WTC11 (cell line): ENCODE measurements at regions not wholly inside any gene's neighbourhood (a gene's known extent, or its start where the extent isn't known, plus 50 kb on each side); places are given as distances from the start of the nearest gene placed in this dataset.
A peak's percentile ranks its signal among the peaks of the same experiment; 100 is the strongest.

Experiments
- ATAC-seq: fragments of 200-7000 bp; cut with Tn5 transposase; 2 replicates; pipeline ENCODE4 v1.10.0; 2021; ENCODE audit warnings: mild to moderate bottlenecking, moderate library complexity
- CTCF ChIA-PET: fragments of 300-600 bp; sonication (Branson Sonifier 250); formaldehyde crosslinking; loops from one replicate; lab custom pipeline; 2021; ENCODE audit warnings: antibody characterized with exemption; lab: Charles Lee
- POLR2A ChIA-PET: fragments of 350-600 bp; sonication (Branson Sonifier 250); formaldehyde crosslinking; loops from one replicate; lab custom pipeline; 2021; ENCODE audit warnings: antibody characterized with exemption; lab: Charles Lee
- DNase-seq: peaks from one replicate; pipeline ENCODE4 v3.0.0; 2021; ENCODE audit warnings: low spot score
- H3K27ac Mint-ChIP-seq: 2 replicates; pipeline ENCODE4 v1.8.0; 2021; ENCODE audit warnings: mixed read lengths
- H3K27me3 Mint-ChIP-seq: 2 replicates; pipeline ENCODE4 v1.8.0; 2021; ENCODE audit warnings: low read depth, mild to moderate bottlenecking, moderate library complexity, mixed read lengths
- H3K36me3 Mint-ChIP-seq: 2 replicates; pipeline ENCODE4 v1.8.0; 2021; ENCODE audit warnings: mixed read lengths
- H3K4me1 Mint-ChIP-seq: 2 replicates; pipeline ENCODE4 v1.8.0; 2022; ENCODE audit warnings: mixed read lengths
- H3K4me3 Mint-ChIP-seq: 2 replicates; pipeline ENCODE4 v1.8.0; 2021; ENCODE audit warnings: mild to moderate bottlenecking, moderate library complexity, mixed read lengths
- H3K9me3 Mint-ChIP-seq: 2 replicates; pipeline ENCODE4 v1.8.0; 2021; ENCODE audit warnings: mixed read lengths
- ESRRA ChIP-seq: sonication (generic); formaldehyde crosslinking; IDR thresholded peaks from 2 replicates; pipeline ENCODE4 v1.8.1; 2022; ENCODE audit warnings: mild to moderate bottlenecking, missing genetic modification reagents, borderline replicate concordance
- ETV6 ChIP-seq: sonication (generic); formaldehyde crosslinking; IDR thresholded peaks from 2 replicates; pipeline ENCODE4 v1.8.1; 2022; ENCODE audit warnings: mild to moderate bottlenecking, missing genetic modification reagents
- FOXK1 ChIP-seq: sonication (generic); formaldehyde crosslinking; IDR thresholded peaks from 2 replicates; pipeline ENCODE4 v1.8.0; 2022; ENCODE audit warnings: mild to moderate bottlenecking, moderate library complexity, missing genetic modification reagents
- NR2C2 ChIP-seq: sonication (generic); formaldehyde crosslinking; IDR thresholded peaks from 2 replicates; pipeline ENCODE4 v1.8.0; 2022; ENCODE audit warnings: mild to moderate bottlenecking, missing genetic modification reagents
- SOX15 ChIP-seq: fragments of 250-450 bp; sonication (Bioruptor Pico); IDR thresholded peaks from 2 replicates; pipeline ENCODE4 v1.9.0; 2021; ENCODE audit warnings: mild to moderate bottlenecking
- SP1 ChIP-seq: sonication (generic); formaldehyde crosslinking; conservative IDR thresholded peaks from 2 replicates; pipeline ENCODE4 v1.8.1; 2022; ENCODE audit warnings: missing genetic modification reagents
- TCF7 ChIP-seq: sonication (generic); formaldehyde crosslinking; IDR thresholded peaks from 2 replicates; pipeline ENCODE4 v1.8.0; 2022; ENCODE audit warnings: mild to moderate bottlenecking, low read depth, missing genetic modification reagents, moderate library complexity
- ZBTB21 ChIP-seq: sonication (generic); formaldehyde crosslinking; IDR thresholded peaks from 2 replicates; pipeline ENCODE4 v1.8.1; 2023; ENCODE audit warnings: mild to moderate bottlenecking, missing genetic modification reagents, borderline replicate concordance
- ZNF121 ChIP-seq: sonication (generic); formaldehyde crosslinking; IDR thresholded peaks from 2 replicates; pipeline ENCODE4 v1.8.0; 2023; ENCODE audit warnings: missing genetic modification reagents
- ZNF232 ChIP-seq: sonication (generic); formaldehyde crosslinking; IDR thresholded peaks from 2 replicates; pipeline ENCODE4 v1.8.0; 2022; ENCODE audit warnings: mild to moderate bottlenecking, missing genetic modification reagents
- ZNF671 ChIP-seq: fragments of 250-450 bp; sonication (Bioruptor Pico); IDR thresholded peaks from 2 replicates; pipeline ENCODE4 v1.8.0; 2021; ENCODE audit warnings: mild to moderate bottlenecking
- TF ChIP-seq, protein P1 (sequence below): sonication (generic); formaldehyde crosslinking; IDR thresholded peaks from 2 replicates; pipeline ENCODE4 v1.8.1; 2023; ENCODE audit warnings: mild to moderate bottlenecking, missing genetic modification reagents, moderate library complexity
- TF ChIP-seq, protein P2 (sequence below): sonication (generic); formaldehyde crosslinking; IDR thresholded peaks from 2 replicates; pipeline ENCODE4 v1.8.0; 2022; ENCODE audit warnings: mild to moderate bottlenecking, missing genetic modification reagents
- TF ChIP-seq, protein P3 (sequence below): fragments of 250-450 bp; sonication (Bioruptor Pico); IDR thresholded peaks from 2 replicates; pipeline ENCODE4 v2.1.2; 2022; ENCODE audit warnings: mild to moderate bottlenecking, moderate library complexity
- TF ChIP-seq, protein P4 (sequence below): sonication (generic); formaldehyde crosslinking; IDR thresholded peaks from 2 replicates; pipeline ENCODE4 v1.8.0; 2022; ENCODE audit warnings: missing genetic modification reagents
- TF ChIP-seq, protein P5 (sequence below): sonication (generic); formaldehyde crosslinking; IDR thresholded peaks from 2 replicates; pipeline ENCODE4 v1.8.1; 2022; ENCODE audit warnings: mild to moderate bottlenecking, missing genetic modification reagents, moderate library complexity, borderline replicate concordance
- TF ChIP-seq, protein P6 (sequence below): sonication (generic); formaldehyde crosslinking; IDR thresholded peaks from 2 replicates; pipeline ENCODE4 v1.8.0; 2022; ENCODE audit warnings: mild to moderate bottlenecking, missing genetic modification reagents
- TF ChIP-seq, protein P7 (sequence below): fragments of 250-450 bp; sonication (Bioruptor Pico); IDR thresholded peaks from 2 replicates; pipeline ENCODE4 v1.9.0; 2021; ENCODE audit warnings: mild to moderate bottlenecking

DNA sequence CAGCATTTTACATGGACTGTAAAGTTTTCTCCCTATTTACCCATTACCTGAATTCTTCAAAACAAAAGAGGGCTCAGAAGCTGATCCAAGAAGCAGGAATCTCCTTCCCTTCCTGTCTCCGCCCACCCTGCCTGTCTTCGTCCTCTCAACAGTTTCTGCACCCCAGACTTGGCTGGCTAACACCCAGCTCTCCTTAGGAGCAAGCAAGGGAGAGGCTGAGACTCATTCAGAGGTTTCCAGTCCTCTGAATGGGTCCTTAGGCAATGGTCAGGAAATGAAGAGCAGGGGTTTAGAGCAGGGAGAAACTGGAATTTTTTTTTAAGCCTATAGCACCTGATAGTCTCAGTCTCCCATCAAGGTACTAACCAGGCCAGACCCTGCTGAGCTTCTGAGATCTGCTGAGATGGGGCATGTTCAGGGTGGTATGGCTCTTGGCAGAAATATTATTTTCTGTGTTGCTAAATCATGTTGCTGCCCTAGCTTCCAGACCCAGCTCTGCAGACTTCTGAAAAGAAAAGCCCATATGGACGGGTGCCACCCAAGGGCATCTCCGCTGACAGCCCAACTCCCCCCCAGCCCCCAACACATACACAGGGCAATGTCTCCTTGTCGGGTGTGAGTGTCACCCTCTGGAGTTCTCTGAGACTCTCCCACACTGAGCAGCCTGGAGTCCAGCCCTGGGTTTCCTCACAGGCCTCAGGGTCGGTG, 74.6 kb upstream of the CD93 start:
- Mint-ChIP-seq H3K27me3 (no peaks in the 10 kb centered on the region), H3K4me1 (peaks cover 25% of the 10 kb centered on the region)
- CTCF ChIA-PET, result interaction anchor here (1.0 to 2.9 kb wide), 3 partner anchors 40 to 309 kb away, joined by 3 to 15 read pairs (median 5); no protein-coding TSS in a partner anchor

More for the DNA sequence above, 74.6 kb upstream of the CD93 start:
- Mint-ChIP-seq H3K36me3 (no peaks in the 10 kb centered on the region), H3K9me3 (no peaks in the 10 kb centered on the region), H3K4me3 (no peak overlapping the region), H3K27ac (peak overlapping the region; percentile 42; the same call in 1 of the 2 replicates)
- ATAC-seq, result peak; percentile 67
- DNase-seq, result no peak
- TF ChIP-seq ZNF121 (CRISPR knock-in tag) (no peak), ESRRA (no peak), NR2C2 (CRISPR knock-in tag) (no peak), SOX15 (no peak), TCF7 (no peak), ZNF671 (no peak), ETV6 (CRISPR knock-in tag) (no peak), ZBTB21 (CRISPR knock-in tag) (no peak), FOXK1 (CRISPR knock-in tag) (no peak), SP1 (no peak), ZNF232 (CRISPR knock-in tag) (no peak)
- TF ChIP-seq, protein P1, sequence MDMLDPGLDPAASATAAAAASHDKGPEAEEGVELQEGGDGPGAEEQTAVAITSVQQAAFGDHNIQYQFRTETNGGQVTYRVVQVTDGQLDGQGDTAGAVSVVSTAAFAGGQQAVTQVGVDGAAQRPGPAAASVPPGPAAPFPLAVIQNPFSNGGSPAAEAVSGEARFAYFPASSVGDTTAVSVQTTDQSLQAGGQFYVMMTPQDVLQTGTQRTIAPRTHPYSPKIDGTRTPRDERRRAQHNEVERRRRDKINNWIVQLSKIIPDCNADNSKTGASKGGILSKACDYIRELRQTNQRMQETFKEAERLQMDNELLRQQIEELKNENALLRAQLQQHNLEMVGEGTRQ, result no peak
- TF ChIP-seq, protein P2, sequence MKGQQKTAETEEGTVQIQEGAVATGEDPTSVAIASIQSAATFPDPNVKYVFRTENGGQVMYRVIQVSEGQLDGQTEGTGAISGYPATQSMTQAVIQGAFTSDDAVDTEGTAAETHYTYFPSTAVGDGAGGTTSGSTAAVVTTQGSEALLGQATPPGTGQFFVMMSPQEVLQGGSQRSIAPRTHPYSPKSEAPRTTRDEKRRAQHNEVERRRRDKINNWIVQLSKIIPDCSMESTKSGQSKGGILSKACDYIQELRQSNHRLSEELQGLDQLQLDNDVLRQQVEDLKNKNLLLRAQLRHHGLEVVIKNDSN (CRISPR knock-in tag), result no peak
- TF ChIP-seq, protein P3, sequence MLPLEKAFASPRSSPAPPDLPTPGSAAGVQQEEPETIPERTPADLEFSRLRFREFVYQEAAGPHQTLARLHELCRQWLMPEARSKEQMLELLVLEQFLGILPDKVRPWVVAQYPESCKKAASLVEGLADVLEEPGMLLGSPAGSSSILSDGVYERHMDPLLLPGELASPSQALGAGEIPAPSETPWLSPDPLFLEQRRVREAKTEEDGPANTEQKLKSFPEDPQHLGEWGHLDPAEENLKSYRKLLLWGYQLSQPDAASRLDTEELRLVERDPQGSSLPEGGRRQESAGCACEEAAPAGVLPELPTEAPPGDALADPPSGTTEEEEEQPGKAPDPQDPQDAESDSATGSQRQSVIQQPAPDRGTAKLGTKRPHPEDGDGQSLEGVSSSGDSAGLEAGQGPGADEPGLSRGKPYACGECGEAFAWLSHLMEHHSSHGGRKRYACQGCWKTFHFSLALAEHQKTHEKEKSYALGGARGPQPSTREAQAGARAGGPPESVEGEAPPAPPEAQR (CRISPR knock-in tag), result no peak
- TF ChIP-seq, protein P4, sequence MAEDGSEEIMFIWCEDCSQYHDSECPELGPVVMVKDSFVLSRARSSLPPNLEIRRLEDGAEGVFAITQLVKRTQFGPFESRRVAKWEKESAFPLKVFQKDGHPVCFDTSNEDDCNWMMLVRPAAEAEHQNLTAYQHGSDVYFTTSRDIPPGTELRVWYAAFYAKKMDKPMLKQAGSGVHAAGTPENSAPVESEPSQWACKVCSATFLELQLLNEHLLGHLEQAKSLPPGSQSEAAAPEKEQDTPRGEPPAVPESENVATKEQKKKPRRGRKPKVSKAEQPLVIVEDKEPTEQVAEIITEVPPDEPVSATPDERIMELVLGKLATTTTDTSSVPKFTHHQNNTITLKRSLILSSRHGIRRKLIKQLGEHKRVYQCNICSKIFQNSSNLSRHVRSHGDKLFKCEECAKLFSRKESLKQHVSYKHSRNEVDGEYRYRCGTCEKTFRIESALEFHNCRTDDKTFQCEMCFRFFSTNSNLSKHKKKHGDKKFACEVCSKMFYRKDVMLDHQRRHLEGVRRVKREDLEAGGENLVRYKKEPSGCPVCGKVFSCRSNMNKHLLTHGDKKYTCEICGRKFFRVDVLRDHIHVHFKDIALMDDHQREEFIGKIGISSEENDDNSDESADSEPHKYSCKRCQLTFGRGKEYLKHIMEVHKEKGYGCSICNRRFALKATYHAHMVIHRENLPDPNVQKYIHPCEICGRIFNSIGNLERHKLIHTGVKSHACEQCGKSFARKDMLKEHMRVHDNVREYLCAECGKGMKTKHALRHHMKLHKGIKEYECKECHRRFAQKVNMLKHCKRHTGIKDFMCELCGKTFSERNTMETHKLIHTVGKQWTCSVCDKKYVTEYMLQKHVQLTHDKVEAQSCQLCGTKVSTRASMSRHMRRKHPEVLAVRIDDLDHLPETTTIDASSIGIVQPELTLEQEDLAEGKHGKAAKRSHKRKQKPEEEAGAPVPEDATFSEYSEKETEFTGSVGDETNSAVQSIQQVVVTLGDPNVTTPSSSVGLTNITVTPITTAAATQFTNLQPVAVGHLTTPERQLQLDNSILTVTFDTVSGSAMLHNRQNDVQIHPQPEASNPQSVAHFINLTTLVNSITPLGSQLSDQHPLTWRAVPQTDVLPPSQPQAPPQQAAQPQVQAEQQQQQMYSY (CRISPR knock-in tag), result no peak
- TF ChIP-seq, protein P5, sequence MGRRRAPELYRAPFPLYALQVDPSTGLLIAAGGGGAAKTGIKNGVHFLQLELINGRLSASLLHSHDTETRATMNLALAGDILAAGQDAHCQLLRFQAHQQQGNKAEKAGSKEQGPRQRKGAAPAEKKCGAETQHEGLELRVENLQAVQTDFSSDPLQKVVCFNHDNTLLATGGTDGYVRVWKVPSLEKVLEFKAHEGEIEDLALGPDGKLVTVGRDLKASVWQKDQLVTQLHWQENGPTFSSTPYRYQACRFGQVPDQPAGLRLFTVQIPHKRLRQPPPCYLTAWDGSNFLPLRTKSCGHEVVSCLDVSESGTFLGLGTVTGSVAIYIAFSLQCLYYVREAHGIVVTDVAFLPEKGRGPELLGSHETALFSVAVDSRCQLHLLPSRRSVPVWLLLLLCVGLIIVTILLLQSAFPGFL (CRISPR knock-in tag), result no peak
- TF ChIP-seq, protein P6, sequence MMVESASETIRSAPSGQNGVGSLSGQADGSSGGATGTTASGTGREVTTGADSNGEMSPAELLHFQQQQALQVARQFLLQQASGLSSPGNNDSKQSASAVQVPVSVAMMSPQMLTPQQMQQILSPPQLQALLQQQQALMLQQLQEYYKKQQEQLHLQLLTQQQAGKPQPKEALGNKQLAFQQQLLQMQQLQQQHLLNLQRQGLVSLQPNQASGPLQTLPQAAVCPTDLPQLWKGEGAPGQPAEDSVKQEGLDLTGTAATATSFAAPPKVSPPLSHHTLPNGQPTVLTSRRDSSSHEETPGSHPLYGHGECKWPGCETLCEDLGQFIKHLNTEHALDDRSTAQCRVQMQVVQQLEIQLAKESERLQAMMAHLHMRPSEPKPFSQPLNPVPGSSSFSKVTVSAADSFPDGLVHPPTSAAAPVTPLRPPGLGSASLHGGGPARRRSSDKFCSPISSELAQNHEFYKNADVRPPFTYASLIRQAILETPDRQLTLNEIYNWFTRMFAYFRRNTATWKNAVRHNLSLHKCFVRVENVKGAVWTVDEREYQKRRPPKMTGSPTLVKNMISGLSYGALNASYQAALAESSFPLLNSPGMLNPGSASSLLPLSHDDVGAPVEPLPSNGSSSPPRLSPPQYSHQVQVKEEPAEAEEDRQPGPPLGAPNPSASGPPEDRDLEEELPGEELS, result no peak
- TF ChIP-seq, protein P7, sequence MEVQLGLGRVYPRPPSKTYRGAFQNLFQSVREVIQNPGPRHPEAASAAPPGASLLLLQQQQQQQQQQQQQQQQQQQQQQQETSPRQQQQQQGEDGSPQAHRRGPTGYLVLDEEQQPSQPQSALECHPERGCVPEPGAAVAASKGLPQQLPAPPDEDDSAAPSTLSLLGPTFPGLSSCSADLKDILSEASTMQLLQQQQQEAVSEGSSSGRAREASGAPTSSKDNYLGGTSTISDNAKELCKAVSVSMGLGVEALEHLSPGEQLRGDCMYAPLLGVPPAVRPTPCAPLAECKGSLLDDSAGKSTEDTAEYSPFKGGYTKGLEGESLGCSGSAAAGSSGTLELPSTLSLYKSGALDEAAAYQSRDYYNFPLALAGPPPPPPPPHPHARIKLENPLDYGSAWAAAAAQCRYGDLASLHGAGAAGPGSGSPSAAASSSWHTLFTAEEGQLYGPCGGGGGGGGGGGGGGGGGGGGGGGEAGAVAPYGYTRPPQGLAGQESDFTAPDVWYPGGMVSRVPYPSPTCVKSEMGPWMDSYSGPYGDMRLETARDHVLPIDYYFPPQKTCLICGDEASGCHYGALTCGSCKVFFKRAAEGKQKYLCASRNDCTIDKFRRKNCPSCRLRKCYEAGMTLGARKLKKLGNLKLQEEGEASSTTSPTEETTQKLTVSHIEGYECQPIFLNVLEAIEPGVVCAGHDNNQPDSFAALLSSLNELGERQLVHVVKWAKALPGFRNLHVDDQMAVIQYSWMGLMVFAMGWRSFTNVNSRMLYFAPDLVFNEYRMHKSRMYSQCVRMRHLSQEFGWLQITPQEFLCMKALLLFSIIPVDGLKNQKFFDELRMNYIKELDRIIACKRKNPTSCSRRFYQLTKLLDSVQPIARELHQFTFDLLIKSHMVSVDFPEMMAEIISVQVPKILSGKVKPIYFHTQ (CRISPR knock-in tag), result no peak
- POLR2A ChIA-PET, result no interaction called here
